H4 (cell line): ENCODE measurements at regions not wholly inside any gene's neighbourhood (a gene's known extent, or its start where the extent isn't known, plus 50 kb on each side); places are given as distances from the start of the nearest gene placed in this dataset.

Experiments
- DNase-seq: peaks from one replicate; pipeline ENCODE4 v3.0.0-alpha.2; 2015; ENCODE audit warnings: low spot score

DNA sequence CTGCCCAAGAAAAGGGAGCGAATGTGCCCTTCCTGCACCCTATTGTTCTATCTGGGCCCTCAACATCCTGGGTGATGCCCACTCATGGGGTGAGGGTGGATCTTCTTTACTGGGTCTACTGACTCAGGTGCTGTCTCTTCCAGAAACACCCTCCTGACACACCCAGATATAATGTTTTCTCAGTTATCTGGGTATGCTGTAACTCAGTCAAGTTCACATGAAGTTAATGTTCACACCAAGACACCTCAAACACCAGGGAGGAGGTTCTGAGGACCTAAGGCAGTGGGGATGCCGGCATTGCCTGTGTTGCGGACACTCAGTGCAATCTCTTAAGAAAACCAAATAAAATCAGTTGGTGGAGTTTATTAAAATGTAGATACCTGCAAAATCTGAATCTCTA, 500.9 kb downstream of the BCL11A start:
- DNase-seq: no peak

- no peak for DNase-seq
Observed at GRCh38 chr2:60051991-60052390, 501.5 kb downstream of the BCL11A start.

DNA sequence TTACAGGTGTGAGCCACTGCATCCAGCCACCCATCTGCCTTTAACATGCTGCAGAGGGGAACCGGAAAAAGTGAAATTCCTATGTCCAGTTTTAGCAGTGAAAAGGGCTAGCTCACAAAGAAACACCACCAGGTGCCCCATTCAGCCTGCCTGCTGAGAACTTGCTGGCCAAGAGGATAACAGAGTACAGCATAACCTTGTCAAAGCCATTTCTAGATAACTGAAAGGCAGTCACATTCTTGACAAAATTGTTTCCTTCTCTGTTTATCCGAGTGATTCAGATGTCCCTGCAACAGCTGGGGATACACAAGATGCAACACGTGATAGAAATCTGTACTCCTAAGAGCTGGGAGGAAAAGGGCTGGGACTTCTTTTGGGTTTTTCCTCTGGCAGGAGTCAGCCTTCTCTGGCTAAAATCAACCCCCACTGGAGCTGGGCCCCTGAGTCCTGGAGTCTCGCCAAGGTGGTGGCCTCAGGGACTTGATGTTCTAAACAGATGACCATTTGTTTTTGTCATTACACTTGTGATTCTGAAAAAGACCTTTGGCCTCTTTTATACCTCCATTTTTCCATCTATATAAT, 505.4 kb downstream of the BCL11A start:
- no peak for DNase-seq

- DNase-seq: no peak
Observed at GRCh38 chr2:60047347-60047746, 506.1 kb downstream of the BCL11A start.

DNA sequence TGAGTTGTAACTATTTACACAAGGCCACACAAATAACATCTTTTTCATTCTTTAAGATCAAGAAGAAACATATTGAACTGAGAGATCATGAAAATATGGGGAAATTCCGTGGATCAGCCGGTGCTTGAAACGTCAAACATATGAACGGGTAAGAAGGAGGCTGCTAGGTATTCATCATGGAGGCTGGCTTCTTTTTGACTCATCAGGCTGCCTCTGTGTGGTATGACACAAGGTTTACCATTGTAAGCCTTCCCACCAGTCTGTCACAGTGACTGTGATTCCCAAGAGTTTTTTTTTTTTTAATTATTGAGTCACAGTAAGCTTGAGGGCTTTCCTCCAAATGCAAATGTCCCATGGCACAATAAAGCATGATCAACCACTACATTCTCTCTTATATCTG, 506.9 kb downstream of the BCL11A start:
- no peak for DNase-seq

GRCh38 chr2:60045456-60045855, 508.0 kb downstream of the BCL11A start:
- DNase-seq: no peak

- no peak for DNase-seq
Observed at GRCh38 chr2:60044484-60044883, 509.0 kb downstream of the BCL11A start.

DNA sequence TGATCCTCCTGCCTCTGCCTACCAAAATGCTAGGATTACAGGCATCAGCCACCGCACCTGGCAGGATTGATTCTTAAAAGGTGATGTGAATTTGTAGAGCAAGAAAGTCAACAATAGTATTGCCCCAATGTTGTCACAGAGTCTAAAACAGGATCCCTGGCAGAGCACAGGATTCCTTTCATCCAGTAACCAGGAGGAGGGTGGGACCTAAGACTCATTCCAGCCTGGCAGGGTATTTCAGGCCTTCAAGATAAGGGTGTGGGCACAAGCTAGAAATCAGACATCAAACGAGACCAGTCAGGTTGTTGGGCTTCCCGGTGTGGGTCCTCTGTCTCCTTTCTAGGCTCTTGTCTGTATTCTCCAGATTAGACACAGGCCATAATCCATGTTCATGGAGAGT, 511.4 kb downstream of the BCL11A start:
- DNase-seq: no peak

GRCh38 chr2:60033325-60033724, 520.1 kb downstream of the BCL11A start:
- no peak for DNase-seq

DNA sequence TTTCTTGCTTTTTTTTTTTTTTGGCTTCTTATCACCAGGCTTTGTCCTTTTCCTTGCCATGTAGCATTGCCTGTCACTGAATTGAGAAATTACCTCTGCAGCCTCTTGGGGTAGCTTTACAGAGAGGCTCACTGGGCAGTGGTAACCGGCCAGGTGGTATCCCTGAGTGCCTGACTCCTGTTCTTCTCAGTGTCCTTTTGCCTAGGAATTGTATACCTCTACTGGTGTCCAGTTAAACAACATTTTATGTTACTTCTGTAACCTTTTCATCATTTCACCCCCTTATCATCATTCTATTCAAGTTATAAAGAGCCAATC, 523.9 kb downstream of the BCL11A start:
- DNase-seq: no peak

DNA sequence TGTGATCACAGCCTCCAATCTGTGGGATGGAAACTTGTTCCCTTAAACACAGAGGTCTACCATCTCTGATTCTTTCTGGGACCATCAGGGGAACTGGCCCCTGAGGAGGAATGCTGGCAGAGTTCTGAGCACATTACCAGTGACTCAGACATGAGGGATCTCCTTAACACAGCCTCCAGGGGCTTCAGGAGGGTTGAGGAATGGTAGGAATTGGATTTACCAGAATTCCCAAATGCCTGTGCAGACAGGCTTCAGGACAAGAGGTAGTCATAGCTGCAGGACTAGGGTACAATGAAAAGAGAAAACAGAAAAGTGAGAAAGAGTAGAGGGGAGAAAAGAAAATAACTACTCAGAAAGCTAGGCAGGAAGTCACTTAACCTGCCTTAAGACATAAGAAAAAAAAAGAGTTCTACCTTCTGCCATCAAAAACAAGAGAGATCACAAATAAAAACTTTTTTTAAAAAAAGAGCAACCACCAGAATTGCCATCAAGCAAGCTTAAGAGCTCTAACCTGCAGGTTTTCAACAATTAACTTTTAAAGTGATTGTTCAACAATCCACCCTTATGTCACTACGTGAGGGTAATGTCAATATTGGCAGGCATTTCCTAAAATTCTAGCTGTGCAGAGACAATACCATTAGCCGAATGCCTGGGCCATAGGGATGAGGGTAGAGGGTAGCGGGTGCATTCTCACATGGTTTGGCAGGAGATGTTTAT, 524.4 kb downstream of the BCL11A start:
- no peak for DNase-seq

GRCh38 chr2:60025496-60025895, 528.0 kb downstream of the BCL11A start:
- no peak for DNase-seq

GRCh38 chr2:60023256-60023985, 530.0 kb downstream of the BCL11A start:
- DNase-seq: no peak

GRCh38 chr2:60007671-60008070, 545.8 kb downstream of the BCL11A start:
- DNase-seq: no peak

DNA sequence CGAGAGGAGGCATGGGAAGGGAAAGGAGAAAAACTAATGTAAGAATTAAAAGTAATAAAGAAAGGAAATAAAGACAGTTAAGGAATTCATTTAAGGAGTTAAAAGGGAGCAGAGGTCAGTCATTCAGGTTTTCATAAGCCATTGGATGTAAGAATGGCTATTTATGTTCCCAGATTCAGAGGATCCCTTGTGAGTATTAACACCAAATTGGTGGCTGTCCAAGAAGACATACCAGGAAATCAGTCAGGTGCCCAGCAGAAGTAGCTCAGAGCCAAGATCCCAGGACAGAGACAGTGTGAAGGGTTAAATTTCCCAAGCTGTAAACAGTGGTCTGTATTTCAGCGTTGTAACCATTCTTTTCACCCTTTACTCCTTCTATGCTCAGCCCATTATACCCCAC, 550.4 kb downstream of the BCL11A start:
- DNase-seq: no peak

GRCh38 chr2:60002183-60002867, 551.1 kb downstream of the BCL11A start:
- DNase-seq: no peak

DNA sequence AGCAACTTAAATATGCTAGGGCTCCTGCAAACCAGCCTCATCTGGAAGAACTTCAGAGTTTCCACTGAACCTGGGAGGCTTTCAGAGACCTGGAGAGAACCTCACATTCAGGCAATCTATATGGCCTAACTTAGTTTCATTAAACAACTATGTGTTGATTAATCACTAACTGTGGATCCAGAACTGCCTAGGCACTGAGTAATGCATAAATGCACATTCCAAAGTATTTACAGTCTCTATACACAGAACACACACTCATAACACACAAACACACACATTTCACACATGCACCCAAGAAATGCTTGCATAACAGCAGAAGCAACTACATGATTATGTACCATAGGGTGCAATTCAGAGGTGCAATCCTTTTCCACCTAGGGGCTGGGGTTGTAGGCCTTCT, 552.8 kb downstream of the BCL11A start:
- DNase-seq: no peak

- DNase-seq: no peak
Observed at GRCh38 chr2:59998324-59998723, 555.1 kb downstream of the BCL11A start.

DNA sequence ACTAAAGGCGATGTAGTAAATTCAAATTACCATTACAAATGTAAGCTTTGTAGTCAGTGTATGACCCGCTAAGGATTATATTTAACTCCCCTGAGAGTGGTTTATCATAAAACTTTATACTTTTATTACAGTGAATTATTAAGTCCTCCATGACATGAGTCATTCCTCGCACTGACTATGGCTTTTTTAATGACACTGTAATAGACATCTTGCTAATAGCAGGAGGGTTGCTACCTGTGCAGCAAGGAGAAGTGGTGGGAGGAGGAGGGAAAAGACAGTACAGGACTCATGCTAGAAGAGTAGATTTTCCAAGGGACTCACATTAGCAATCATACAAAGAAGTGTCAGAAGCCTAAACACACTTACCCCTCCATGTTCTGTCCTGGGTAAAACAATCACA, 556.1 kb downstream of the BCL11A start:
- no peak for DNase-seq

GRCh38 chr2:59996855-59997254, 556.6 kb downstream of the BCL11A start:
- no peak for DNase-seq

GRCh38 chr2:59993726-59994125, 559.7 kb downstream of the BCL11A start:
- no peak for DNase-seq

DNA sequence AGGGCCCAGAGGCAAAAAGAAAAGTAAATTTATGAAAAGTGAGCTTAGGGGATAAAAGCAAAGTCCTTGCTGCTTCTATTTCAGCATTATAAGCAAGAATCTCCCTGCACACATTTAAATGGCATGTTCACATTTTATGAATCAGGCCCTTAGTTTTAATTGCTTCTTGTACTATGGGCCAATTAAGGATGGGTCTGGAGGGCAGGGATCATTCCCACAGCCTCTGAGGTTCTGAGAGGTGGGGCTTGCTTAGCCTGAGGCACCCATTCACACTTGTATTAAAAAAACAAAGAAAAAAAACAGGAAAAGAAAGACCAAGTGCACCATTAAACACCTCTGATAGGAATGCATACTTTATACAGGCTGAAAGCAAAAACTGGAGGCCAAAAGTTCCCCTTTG, 565.1 kb downstream of the BCL11A start:
- no peak for DNase-seq

DNA sequence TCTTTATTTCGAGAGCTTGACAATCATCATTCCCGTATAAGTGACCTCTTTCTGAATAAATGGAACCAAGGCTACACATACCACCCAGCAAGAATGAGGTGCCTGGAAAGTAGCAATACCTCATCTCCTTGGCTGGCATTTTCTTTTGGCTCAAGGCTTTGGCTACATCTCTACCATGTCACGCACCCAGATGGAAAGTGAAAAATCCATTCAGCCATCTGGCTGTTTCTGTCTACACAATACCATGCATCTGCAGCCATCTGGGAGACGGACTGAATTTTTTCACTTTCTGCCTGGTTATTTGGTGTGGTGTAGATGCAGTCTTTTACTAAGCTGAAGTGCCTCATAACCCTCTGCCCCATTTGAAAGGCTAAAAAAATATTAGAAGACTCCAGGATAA, 566.9 kb downstream of the BCL11A start:
- no peak for DNase-seq
